ENCODE measurements at regions not wholly inside any gene's neighbourhood (a gene's known extent, or its start where the extent isn't known, plus 50 kb on each side); places are given as distances from the start of the nearest gene placed in this dataset.

DNA sequence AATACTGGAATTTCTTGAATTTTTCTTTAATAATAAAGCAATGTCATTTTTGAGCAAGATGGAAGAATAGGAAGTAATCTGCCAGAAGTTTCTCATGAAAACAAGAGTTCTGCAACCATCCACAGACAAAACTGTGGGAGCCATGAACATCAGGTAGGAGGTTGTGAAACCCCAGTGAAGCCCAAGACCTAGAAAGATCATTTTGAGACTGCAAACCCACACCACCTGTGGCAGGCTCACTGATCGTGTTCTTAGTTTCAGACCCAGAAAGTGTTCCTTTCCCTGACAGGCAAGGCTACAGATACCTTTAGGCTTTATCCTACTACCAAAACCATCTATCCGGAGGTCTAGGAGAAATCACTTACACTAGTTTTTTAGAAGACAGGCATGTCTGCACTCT lies 2189.8 kb upstream of the PCDH20 start:
- Histone ChIP-seq H3K9me2 (replicated peaks; ENCODE audit: insufficient read depth, low read length) (no peaks in the 10 kb centered on the region), H3F3A (ENCODE audit: insufficient read depth) (no peaks in the 10 kb centered on the region), H3K4me2 (ENCODE audit: low read depth, low read length, poor library complexity, severe bottlenecking) (no peak overlapping the region), H3K9ac (ENCODE audit: low read length) (no peak overlapping the region), H3K36me3 (ENCODE audit: low read length) (no peaks in the 10 kb centered on the region), H3K9me3 (ENCODE audit: insufficient read depth, low read length) (peaks cover 19% of the 10 kb centered on the region; the same call in 1 of the 2 replicates), H3K27ac (ENCODE audit: low read depth, low read length) (no peak overlapping the region), H3K4me3 (ENCODE audit: insufficient read depth, low read length, poor library complexity, severe bottlenecking) (no peak overlapping the region), H3K27me3 (ENCODE audit: low read length) (no peaks in the 10 kb centered on the region), H4K20me1 (ENCODE audit: low read depth, low read length) (no peaks in the 10 kb centered on the region), H3K79me2 (ENCODE audit: insufficient read depth, low read length) (no peaks in the 10 kb centered on the region), H2AFZ (ENCODE audit: low read depth, low read length, severe bottlenecking) (peak overlapping the region; percentile 19)
- TF ChIP-seq, protein P1, sequence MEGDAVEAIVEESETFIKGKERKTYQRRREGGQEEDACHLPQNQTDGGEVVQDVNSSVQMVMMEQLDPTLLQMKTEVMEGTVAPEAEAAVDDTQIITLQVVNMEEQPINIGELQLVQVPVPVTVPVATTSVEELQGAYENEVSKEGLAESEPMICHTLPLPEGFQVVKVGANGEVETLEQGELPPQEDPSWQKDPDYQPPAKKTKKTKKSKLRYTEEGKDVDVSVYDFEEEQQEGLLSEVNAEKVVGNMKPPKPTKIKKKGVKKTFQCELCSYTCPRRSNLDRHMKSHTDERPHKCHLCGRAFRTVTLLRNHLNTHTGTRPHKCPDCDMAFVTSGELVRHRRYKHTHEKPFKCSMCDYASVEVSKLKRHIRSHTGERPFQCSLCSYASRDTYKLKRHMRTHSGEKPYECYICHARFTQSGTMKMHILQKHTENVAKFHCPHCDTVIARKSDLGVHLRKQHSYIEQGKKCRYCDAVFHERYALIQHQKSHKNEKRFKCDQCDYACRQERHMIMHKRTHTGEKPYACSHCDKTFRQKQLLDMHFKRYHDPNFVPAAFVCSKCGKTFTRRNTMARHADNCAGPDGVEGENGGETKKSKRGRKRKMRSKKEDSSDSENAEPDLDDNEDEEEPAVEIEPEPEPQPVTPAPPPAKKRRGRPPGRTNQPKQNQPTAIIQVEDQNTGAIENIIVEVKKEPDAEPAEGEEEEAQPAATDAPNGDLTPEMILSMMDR (IDR thresholded peaks at IDR 0.05; ENCODE audit: insufficient read depth, low read length, poor library complexity, severe bottlenecking): no peak
- TF ChIP-seq EZH2phosphoT487 (conservative IDR thresholded peaks at IDR 0.05; ENCODE audit: low read length): no peak

DNA sequence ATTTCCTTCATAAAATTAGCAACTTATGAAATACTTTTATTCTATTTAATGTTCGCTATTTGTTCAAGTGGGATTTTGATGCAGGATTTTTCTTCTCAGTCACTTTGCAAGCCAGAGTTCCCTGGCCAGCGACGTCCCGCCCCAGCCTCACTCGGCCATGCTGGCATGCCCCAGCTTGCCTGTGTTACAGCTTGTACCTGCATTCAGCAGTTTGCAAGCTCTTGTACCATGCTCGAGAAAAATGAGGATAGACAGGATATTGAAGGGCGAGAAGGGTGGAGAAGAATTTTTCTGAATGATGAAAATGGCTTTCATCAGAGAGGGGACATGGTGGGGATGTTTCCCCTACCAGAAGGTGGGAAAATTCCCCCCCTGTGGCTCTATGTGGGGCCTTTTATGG lies 2180.2 kb upstream of the PCDH20 start:
- Histone ChIP-seq H4K20me1 (ENCODE audit: low read depth, low read length) (no peaks in the 10 kb centered on the region), H2AFZ (ENCODE audit: low read depth, low read length, severe bottlenecking) (no peak overlapping the region)
- TF ChIP-seq, protein P1 (IDR thresholded peaks at IDR 0.05; ENCODE audit: insufficient read depth, low read length, poor library complexity, severe bottlenecking): no peak
- TF ChIP-seq EZH2phosphoT487 (conservative IDR thresholded peaks at IDR 0.05; ENCODE audit: low read length): no peak

DNA sequence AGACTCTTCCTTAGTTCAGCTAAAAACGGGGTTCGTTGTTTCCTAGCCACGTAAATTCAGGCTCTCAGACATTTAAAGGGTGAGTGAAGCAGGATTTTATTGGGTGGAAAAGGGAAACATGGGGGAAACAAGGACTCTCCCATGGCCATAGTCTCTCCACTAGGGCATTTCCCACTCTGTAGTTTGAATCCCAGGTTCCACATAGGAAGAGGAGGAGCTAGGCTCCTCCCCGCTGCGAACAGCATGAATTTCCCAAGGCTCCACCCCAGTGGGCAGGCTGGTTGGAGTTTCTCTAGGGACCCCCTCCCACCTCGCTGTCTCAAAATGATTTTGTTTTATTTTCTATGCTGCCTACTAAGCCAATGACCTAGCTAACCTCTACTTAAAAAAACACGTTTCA lies 2170.8 kb upstream of the PCDH20 start:
- no peak overlapping the region for H3K4me2 ChIP-seq (ENCODE audit: low read depth, low read length, poor library complexity, severe bottlenecking)
- no peaks in the 10 kb centered on the region; the same call in 1 of the 2 replicates for H3K9me3 ChIP-seq (ENCODE audit: insufficient read depth, low read length)
- no peaks in the 10 kb centered on the region for H3K9me2 ChIP-seq (replicated peaks; ENCODE audit: insufficient read depth, low read length)
- H4K20me1 ChIP-seq (ENCODE audit: low read depth, low read length): no peaks in the 10 kb centered on the region
- no peaks in the 10 kb centered on the region for H3K79me2 ChIP-seq (ENCODE audit: insufficient read depth, low read length)
- H3K27ac ChIP-seq (ENCODE audit: low read depth, low read length): no peak overlapping the region
- no peaks in the 10 kb centered on the region for H3F3A ChIP-seq (ENCODE audit: insufficient read depth)
- no peak overlapping the region for H3K9ac ChIP-seq (ENCODE audit: low read length)
- H3K36me3 ChIP-seq (ENCODE audit: low read length): no peaks in the 10 kb centered on the region
- H3K4me3 ChIP-seq (ENCODE audit: insufficient read depth, low read length, poor library complexity, severe bottlenecking): no peak overlapping the region
- no peaks in the 10 kb centered on the region for H3K27me3 ChIP-seq (ENCODE audit: low read length)
- no peak for TF ChIP-seq EZH2phosphoT487 (conservative IDR thresholded peaks at IDR 0.05; ENCODE audit: low read length)
- TF ChIP-seq, protein P1 (IDR thresholded peaks at IDR 0.05; ENCODE audit: insufficient read depth, low read length, poor library complexity, severe bottlenecking): no peak
- H2AFZ ChIP-seq (ENCODE audit: low read depth, low read length, severe bottlenecking): no peak overlapping the region

More for the DNA sequence above, 2180.2 kb upstream of the PCDH20 start:
- Histone ChIP-seq H3F3A (ENCODE audit: insufficient read depth) (no peaks in the 10 kb centered on the region), H3K36me3 (ENCODE audit: low read length) (no peaks in the 10 kb centered on the region), H3K27me3 (ENCODE audit: low read length) (no peaks in the 10 kb centered on the region), H3K9me3 (ENCODE audit: insufficient read depth, low read length) (0 out of 2 replicates have a peak, but pooled peaks cover 4% of the 10 kb centered on the region), H3K4me3 (ENCODE audit: insufficient read depth, low read length, poor library complexity, severe bottlenecking) (no peak overlapping the region), H3K9ac (ENCODE audit: low read length) (no peak overlapping the region), H3K4me2 (ENCODE audit: low read depth, low read length, poor library complexity, severe bottlenecking) (no peak overlapping the region), H3K27ac (ENCODE audit: low read depth, low read length) (no peak overlapping the region), H3K9me2 (replicated peaks; ENCODE audit: insufficient read depth, low read length) (no peaks in the 10 kb centered on the region), H3K79me2 (ENCODE audit: insufficient read depth, low read length) (no peaks in the 10 kb centered on the region)

Measured in SU-DHL-6 (cell line).